Esophagus muscularis mucosa (tissue), 3 donors: ENCODE measurements at regions not wholly inside any gene's neighbourhood (a gene's known extent, or its start where the extent isn't known, plus 50 kb on each side); places are given as distances from the start of the nearest gene placed in this dataset.

Experiments
- EP300 ChIP-seq: sonication (generic); formaldehyde crosslinking; IDR thresholded peaks from one replicate; pipeline ENCODE4 v1.6.1; 2017; ENCODE audit warnings: antibody characterized with exemption
- TF ChIP-seq, protein P1 (sequence below), 3 experiments: fragments of 200-600 bp in 2 of 3; fragments of 450-650 bp in 1 of 3; sonication (generic) in 2 of 3; IDR thresholded peaks; one replicate each; pipeline ENCODE4 v1.5.1; 2017 to 2019; ENCODE audit warnings: antibody characterized with exemption in 3 of 3, mild to moderate bottlenecking in 2 of 3, moderate library complexity in 1 of 3

DNA sequence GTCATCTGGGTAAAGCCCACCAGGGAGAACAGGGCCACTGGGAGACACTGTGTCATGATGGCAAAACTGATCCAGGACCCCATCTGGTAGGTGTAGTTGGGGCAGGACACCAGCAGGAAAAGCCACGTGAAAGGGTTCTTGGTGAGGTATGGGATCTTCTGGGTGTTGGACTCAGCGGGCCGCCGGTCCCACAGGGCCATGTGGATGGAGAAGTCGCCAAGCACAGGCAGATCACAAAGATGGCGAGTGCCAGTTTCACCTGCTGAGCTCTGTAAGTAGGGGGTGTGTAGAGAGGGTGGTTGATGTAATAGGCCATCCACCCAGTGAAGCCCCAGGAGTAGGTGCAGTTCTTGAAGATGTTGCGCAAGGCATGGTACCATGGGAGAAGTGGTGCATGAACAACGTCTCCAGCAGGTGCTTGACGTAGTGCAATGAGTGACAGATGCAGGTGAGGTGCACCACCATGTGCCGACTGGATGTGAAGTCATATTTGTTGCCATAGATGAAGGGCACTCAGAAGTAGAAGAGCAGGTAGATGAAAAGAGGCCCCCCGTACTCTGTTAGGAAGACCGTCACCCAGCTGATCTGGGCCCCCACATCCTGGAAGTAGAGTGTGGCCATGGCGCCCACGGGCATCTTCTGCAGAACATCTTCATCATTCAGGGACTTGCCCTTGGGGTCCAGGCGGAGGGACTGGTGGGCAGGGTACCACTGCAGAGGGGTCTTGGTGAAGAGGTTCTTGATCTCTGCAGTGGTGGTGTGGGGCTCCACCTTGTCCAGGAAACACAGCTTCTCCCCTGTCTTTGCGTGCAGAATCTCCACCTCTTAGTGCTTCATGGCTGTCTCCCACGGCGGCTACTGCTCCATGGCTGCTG is 249.3 kb downstream of the ANKRD50 start:
- TF ChIP-seq, protein P1, sequence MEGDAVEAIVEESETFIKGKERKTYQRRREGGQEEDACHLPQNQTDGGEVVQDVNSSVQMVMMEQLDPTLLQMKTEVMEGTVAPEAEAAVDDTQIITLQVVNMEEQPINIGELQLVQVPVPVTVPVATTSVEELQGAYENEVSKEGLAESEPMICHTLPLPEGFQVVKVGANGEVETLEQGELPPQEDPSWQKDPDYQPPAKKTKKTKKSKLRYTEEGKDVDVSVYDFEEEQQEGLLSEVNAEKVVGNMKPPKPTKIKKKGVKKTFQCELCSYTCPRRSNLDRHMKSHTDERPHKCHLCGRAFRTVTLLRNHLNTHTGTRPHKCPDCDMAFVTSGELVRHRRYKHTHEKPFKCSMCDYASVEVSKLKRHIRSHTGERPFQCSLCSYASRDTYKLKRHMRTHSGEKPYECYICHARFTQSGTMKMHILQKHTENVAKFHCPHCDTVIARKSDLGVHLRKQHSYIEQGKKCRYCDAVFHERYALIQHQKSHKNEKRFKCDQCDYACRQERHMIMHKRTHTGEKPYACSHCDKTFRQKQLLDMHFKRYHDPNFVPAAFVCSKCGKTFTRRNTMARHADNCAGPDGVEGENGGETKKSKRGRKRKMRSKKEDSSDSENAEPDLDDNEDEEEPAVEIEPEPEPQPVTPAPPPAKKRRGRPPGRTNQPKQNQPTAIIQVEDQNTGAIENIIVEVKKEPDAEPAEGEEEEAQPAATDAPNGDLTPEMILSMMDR (IDR thresholded peaks at IDR 0.05), result no peak
- TF ChIP-seq EP300, result no peak
